ENCODE measurements at regions not wholly inside any gene's neighbourhood (a gene's known extent, or its start where the extent isn't known, plus 50 kb on each side); places are given as distances from the start of the nearest gene placed in this dataset.
"Not testable (repeated sequence)": the region's sequence is repeated elsewhere in the genome, so short reads cannot be mapped to it uniquely, and the experiment has no call there.

GRCh38 chr13:58207501-58207900 is 576.0 kb downstream of the PCDH17 start:
- DNase-seq = no peak

- no peak for DNase-seq
Measured at GRCh38 chr13:58235454-58235853, 603.9 kb downstream of the PCDH17 start.

- no peak for DNase-seq
Measured at GRCh38 chr13:58238972-58239773, 607.6 kb downstream of the PCDH17 start.

- DNase-seq = no peak
Measured at GRCh38 chr13:58239774-58240268, 608.3 kb downstream of the PCDH17 start.

- no peak for DNase-seq
Measured at GRCh38 chr13:58247080-58247479, 615.5 kb downstream of the PCDH17 start.

- no peak for DNase-seq
Measured at GRCh38 chr13:58254943-58255342, 623.4 kb downstream of the PCDH17 start.

GRCh38 chr13:58266271-58266670 is 634.7 kb downstream of the PCDH17 start:
- no peak for DNase-seq

- DNase-seq = no peak
Measured at GRCh38 chr13:58298556-58299135, 667.1 kb downstream of the PCDH17 start.

- peak; percentile 20 for DNase-seq
Measured at GRCh38 chr13:58300224-58300623, 668.7 kb downstream of the PCDH17 start.

GRCh38 chr13:58300974-58301681 is 669.6 kb downstream of the PCDH17 start:
- no peak for DNase-seq

GRCh38 chr13:58302349-58302748 is 670.8 kb downstream of the PCDH17 start:
- no peak for DNase-seq

- DNase-seq = no peak
Measured at GRCh38 chr13:58306062-58306461, 674.5 kb downstream of the PCDH17 start.

GRCh38 chr13:58313219-58313618 is 681.7 kb downstream of the PCDH17 start:
- DNase-seq = peak; percentile 92

- DNase-seq = no peak
Measured at GRCh38 chr13:58318495-58319167, 687.1 kb downstream of the PCDH17 start.

- peak; percentile 78 for DNase-seq
Measured at GRCh38 chr13:58324161-58324560, 692.6 kb downstream of the PCDH17 start.

GRCh38 chr13:58329746-58330145 is 698.2 kb downstream of the PCDH17 start:
- DNase-seq = no peak

- DNase-seq = no peak
Measured at GRCh38 chr13:58340895-58341294, 709.4 kb downstream of the PCDH17 start.

GRCh38 chr13:58341318-58341717 is 709.8 kb downstream of the PCDH17 start:
- DNase-seq = no peak

- no peak for DNase-seq
Measured at GRCh38 chr13:58343076-58343475, 711.5 kb downstream of the PCDH17 start.

GRCh38 chr13:58352100-58352499 is 720.6 kb downstream of the PCDH17 start:
- not testable (repeated sequence) for DNase-seq

- DNase-seq = no peak
Measured at GRCh38 chr13:58369936-58370335, 738.4 kb downstream of the PCDH17 start.

GRCh38 chr13:58376349-58376748 is 744.8 kb downstream of the PCDH17 start:
- DNase-seq = no peak

- DNase-seq = peak; percentile 44
Measured at GRCh38 chr13:58376775-58377174, 745.2 kb downstream of the PCDH17 start.

Measured in MV-4-11 (cell line).